NCI-H2171 (cell line): ENCODE measurements at regions not wholly inside any gene's neighbourhood (a gene's known extent, or its start where the extent isn't known, plus 50 kb on each side); places are given as distances from the start of the nearest gene placed in this dataset.
A peak's percentile ranks its signal among the peaks of the same experiment; 100 is the strongest.

Experiments
- DNase-seq: peaks from one replicate; lab custom pipeline; 2025; lab: John Stamatoyannopoulos, UW

DNA sequence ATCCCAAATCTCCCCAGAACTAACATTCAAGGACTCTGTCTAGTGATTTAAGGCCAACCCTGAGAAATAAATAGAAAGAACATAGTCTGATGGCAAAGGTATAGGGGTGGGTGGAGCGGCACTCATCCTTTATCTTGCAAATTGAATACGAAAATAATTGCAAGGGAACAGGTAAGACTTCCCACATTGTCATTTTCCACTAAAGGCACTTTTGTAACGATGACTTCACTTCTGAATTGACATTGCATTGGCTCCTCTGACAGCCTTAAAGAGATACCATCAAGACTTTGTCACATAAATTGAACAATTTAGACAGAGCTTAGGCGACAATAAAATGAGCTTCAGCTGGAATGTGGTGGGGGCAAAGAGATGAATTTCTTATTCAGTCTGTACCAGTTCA is 75.3 kb upstream of the PLCL2 start:
- no peak for DNase-seq

- DNase-seq, result no peak
Observed at GRCh38 chr3:16809993-16810392, 74.8 kb upstream of the PLCL2 start.

DNA sequence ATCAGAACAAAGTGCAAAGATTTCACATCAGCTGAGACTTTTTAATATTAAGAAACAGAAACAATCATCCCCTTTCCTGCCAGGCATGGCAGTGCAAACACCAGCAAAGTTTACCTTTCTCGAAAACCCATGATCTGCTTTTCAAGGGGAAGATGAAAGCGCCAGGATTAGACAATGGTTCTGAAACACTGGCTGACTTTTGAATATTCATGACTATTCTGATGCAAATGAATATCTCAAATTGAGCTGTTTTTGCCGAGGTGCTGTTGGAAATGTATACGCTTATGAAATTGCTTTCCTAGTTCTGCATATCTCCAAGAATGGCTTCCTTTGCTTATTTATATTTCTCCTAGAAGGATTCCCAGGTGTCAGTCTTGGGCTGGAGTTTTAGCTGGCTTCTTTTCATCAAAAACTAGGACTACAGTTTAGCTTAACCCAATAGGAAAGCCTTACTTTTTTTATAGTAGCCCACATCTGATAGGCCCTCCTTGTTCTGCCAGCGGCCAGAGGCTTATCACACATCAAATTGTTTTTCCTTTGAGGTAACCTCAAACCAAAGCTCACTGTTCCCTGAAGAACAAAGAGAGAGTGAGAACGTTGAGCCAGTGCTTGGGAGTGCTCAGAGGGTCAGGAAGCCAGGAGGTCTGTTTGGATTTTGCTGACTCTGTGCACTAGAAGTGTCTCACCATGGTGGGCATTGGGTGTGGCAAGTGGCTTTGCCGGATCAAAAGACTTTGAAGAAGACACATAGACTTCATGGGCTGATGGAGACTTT is 74.0 kb upstream of the PLCL2 start:
- DNase-seq, result no peak

- no peak for DNase-seq
Observed at GRCh38 chr3:16811950-16812349, 72.8 kb upstream of the PLCL2 start.

DNA sequence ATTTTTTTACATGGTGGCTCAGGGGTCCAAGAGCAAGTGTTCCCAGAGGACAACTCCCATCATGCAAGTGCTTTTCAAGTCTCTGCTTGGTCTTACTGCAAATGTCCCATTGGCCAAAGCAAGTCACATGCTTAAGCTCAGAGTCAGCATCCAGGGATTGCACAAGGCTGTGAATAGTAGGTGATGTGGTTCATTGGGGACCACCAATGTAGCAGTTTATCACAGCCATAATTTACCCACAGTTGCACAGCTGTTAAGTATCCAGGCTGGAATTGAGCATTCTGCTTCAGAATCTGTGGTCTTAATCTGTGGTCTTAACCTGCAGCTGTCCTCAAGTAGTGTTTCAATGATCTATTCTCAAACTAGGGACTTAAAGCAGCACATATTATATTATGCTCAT is 71.4 kb upstream of the PLCL2 start:
- DNase-seq, result no peak

DNA sequence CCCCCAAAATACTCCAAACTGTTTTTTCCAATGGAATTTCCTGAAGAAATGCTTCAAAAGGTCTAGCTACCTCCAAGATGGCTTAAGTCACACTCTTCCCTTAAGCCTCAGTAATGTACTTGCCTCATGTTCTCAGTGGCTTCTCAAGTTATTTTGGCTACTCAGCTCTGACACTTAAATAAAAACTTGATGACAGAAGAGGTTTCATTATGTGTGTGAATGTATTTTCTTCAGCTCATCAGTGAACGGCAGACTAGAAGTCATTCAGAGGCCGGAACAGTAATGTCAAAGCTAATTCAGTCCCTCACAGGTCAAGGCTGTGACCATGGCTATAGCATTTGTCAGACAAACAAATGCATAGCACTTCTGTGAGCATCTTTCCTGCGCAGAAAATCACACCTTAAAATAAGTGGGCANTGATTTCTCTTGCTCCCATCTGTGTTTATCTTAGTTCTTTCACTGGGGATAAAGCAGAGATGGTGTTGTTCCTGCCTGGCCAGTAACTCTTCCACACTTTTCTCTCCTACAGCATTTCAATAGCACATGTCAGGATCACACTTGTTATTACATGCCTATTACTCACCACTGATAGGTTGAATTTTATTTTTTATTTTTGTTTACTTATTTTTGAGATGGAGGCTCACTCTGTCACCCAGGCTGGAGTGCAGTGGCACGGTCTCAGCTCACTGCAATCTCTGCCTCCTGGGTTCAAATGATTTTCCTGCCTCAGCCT is 68.5 kb upstream of the PLCL2 start:
- no peak for DNase-seq

DNA sequence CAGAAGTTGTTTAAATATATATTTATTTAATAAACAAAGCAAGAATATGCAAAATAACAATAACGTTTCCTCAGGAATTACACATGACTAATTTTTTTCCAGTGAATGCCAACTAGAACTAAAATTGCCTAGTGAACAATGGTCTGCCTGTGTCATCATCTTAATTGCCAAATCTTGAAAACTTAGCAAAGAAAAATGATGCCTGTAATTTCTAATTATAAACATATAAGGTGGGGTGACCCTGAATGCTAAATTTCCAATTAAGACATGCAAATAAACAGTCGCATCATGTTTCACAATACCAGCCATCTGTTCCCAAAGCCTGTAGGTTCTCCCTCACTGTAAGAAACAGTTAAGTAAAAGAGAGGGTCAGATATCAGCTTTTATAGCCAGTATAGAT is 67.6 kb upstream of the PLCL2 start:
- peak; percentile 50 for DNase-seq

DNA sequence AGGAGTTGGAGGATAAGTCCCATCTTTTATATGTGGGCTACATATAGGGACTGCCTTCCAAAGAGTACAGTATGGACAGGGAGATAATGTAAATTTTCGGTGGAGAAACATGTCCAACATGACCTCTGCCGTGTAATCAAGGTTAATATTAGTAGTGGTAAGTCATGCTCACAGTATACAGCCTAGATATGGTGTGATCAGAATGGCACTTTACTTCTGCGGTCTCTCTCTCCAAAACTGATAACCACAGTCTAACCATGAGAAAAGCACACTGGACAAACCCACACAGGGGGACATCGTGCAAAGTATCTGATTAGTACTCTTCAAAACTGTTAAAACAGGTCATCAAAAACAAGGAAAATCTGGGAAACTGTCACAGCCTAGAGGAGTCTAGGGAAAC is 66.6 kb upstream of the PLCL2 start:
- no peak for DNase-seq

DNA sequence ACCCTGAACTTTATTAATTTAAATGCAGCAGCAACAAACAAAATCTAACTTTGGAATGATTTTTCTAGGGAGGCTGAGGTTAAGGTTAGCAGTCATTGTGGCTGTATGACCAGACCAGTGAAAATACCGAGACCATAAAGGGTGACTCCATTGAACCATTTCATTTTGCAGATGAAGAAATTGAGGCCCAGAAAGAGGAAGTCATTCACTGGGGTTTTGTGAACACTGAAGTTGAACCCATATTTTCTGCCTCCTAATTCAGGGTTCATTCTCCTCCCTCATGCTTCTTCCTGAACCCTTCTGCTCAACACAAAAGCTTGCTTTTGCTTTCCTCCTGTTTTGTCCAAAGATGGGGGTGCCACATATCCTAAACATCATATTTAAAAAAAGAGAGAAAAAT is 65.8 kb upstream of the PLCL2 start:
- no peak for DNase-seq

DNA sequence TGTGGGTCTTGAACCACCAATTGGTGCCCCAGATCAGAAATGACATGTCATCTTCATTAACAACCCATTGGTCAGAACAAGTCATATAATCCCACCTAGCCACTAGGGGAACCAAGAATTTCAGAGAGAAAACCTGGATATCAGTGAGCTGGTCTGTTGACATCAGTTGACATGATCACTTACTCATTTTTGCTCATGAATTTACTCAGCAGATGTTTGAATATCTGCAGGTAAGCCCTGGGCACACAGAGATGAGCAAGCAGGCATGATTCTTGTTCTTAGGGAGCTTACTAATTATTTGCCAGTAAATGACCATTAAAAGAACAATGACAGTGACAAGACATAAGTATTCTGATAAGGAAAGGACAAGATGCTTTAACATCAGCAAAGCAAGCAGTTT is 64.3 kb upstream of the PLCL2 start:
- DNase-seq, result no peak

- no peak for DNase-seq
Observed at GRCh38 chr3:16821053-16821452, 63.7 kb upstream of the PLCL2 start.

DNA sequence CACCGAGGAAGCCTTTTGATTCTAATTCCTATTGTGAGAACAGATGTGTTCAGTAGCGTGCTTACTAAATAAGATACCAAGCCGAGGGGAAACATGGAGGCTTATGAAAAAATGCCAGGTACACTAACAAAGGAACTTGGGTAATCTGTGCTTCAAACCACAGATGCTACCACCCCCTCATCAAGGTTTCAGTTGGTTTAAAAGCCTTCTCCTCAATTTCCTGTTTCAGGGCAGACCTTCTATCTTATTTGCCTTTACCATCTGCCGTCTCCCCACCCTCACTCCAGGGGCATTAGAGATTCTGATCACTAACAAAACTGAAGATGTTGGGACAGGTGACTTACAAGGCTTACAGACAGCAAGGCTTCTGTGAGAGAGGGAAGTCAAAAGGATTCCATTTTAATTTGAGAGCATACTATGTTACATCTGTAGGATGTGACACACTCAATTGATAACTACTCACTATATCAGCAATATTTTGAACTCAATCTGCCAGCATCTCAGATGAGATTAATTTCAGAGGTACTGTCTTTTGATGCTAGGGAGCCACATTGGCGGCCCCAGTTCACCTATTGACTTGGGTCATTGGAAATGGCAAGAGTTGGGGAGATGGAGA is 60.6 kb upstream of the PLCL2 start:
- DNase-seq, result peak; percentile 62

DNA sequence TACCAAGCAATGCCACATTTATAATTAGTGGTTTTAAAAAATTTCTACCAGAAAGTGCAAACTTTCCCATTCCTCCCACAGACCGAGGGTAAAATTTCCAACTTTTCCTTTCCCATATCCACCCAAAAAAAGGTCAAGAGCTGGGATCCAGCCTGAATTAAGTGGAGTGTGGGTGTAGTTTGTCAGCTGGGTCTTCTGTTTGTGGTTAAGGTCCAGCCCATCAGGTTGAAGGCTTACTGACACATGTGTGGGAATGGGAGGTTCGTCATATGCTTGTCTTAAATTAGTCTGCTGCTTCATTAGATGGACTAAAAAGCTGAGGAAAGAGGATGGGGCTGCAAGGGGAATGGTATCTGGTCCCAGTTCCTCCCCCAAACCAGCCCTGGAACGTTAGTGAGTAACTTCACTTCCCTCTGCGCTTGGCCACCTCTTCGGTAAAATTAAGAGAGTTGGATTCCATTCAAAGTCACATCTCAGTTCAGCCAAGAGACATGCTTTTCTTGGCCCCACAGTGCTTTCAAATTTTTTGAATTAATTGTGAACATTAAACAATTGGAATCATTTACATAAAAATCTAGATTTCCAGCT is 59.0 kb upstream of the PLCL2 start:
- DNase-seq, result no peak

GRCh38 chr3:16828815-16829214 is 55.9 kb upstream of the PLCL2 start:
- DNase-seq, result no peak

DNA sequence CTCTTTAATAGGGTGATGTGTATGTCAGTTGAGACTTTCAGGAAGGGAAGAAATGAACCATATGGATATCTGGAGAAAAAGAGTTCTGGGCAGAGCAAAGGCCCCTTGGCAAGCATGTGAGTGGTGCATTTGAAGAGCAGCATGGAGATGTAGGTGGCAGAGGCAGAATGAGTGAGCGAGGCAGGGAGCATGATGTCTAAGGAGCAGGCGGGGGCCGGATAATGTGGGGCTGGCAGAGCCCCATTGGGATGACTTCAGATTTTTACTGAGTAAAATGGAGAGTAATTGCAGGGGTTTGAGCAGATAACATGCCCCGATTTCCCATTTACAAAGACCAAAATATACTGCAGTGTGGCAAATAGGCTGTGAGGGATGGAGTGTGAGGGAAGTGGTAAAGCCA is 52.9 kb upstream of the PLCL2 start:
- DNase-seq, result no peak

GRCh38 chr3:16834214-16834613 is 50.5 kb upstream of the PLCL2 start:
- DNase-seq, result no peak

DNA sequence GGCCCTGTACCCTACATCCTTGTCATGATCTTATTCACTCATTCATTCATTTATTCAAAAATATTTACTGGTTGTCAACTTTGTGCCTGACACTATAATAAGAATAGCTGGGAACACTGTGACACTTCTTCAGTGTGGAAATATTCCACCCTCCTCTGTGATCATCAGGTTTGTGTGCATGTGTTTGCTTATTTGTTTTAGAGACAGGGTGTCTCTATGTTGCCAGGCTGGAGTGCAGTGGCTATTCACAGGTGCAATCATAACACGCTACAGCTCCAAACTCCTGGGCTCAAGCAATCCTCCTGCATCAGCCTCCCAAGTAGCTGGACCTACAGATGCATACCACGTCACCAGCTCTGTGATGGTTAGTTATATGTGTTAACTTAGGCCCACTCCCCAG is 50.0 kb upstream of the PLCL2 start:
- no peak for DNase-seq
